HG03565 (cell line): ENCODE measurements at regions not wholly inside any gene's neighbourhood (a gene's known extent, or its start where the extent isn't known, plus 50 kb on each side); places are given as distances from the start of the nearest gene placed in this dataset.
"Not testable (repeated sequence)": the region's sequence is repeated elsewhere in the genome, so short reads cannot be mapped to it uniquely, and the experiment has no call there.

Source experiments
- ATAC-seq: cut with Tn5 transposase; IDR thresholded peaks from one replicate; pipeline ENCODE4 v1.9.1; 2021; ENCODE audit warnings: mild to moderate bottlenecking, moderate library complexity; ENCODE audit not compliant: unreplicated experiment

- no peak for ATAC-seq
Observed at GRCh38 chr6:144602523-144603180, 317.5 kb downstream of the UTRN start.

- ATAC-seq: no peak
Observed at GRCh38 chr6:144606083-144606482, 320.9 kb downstream of the UTRN start.

DNA sequence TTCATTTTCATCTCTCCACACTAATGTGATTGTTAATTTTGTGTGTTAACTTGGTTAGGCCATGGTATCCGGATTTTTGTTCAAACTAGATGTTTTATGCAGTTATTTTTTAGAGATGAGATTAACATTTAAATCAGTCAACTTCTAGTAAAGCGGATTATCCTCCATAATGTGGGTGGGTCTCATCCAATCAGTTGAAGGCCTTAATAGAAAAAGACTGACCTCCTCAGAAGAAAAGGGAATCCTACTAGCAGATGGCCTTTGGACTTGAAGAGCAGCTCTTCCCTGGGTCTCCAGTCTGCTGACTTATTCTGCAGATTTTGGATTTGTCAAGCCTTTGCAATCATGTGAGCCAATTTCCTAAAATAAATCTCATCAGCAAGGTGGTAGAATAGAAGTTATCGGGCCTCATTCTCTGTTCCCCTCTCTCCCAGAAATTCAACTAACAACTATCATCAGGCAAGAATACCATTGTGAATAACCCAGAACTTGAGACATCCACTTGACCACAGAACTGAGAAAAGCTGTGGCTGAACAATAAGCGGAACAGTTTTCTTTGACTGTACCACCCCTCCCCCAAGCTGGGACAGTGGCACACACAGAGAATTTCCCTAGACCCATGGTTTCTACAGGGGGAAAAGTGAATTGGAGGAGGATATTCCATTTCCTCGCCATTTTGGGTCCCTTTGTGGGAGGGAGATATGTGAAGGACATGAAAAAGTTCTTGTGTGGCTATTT is 323.0 kb downstream of the UTRN start:
- ATAC-seq: no peak

DNA sequence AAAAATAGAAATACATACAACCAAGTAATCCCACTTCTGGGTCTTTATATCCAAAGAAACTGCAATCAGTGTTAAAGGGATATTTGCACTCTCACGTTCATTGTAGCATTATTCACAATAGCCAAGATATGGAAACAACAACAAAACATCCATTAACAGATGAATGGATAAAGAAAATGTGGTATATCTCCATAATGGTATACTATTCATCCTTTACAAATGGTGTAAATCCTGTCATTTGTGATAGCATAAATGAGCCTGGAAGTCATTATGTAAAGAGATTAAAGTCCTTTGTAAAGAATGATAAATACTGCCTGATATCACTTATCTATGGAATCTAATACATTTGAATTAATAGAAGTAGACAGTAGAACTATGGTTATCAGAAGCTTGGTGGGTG is 327.7 kb downstream of the UTRN start:
- ATAC-seq: no peak

- no peak for ATAC-seq
Observed at GRCh38 chr6:144613859-144614258, 328.7 kb downstream of the UTRN start.

DNA sequence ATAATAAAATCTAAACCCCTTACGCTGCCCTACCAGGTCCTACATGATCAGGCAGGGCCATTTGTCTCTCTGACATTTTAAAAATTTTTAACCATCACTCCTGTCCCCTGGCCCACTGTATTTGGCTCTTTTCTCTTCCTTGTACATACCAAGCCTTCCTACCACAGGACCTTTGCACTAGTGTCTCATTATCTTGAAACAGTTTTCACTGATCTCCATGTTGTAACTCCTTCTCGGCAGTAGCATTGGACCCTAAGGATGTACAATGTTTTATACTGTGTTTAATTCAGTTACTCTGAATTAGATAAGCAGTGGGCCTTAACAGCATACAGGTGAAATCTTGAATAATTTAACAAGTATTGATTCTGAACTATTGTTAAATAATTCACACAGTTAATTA is 330.7 kb downstream of the UTRN start:
- no peak for ATAC-seq

DNA sequence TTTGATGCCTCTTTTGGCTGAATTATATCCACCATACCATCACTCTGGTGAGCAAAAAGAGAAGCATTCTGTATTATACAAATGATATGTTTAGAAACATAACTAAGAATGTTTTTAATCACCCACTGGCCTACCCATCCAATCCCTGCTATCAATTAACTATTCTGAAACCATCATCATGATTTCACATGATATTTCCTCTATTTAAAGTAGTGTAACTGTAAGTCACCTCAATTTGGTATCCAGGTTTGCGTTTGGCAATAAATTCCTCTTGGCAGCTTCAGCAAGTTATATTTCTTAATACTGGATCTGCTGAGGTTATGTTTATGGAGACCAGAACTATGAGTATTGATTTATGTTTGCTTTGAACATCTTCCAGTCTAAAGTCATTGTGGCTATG is 332.1 kb downstream of the UTRN start:
- ATAC-seq: no peak

- ATAC-seq: no peak
Observed at GRCh38 chr6:144617708-144618107, 332.6 kb downstream of the UTRN start.

- no peak for ATAC-seq
Observed at GRCh38 chr6:144619966-144620365, 334.8 kb downstream of the UTRN start.

GRCh38 chr6:144621332-144621731 is 336.2 kb downstream of the UTRN start:
- ATAC-seq: no peak

DNA sequence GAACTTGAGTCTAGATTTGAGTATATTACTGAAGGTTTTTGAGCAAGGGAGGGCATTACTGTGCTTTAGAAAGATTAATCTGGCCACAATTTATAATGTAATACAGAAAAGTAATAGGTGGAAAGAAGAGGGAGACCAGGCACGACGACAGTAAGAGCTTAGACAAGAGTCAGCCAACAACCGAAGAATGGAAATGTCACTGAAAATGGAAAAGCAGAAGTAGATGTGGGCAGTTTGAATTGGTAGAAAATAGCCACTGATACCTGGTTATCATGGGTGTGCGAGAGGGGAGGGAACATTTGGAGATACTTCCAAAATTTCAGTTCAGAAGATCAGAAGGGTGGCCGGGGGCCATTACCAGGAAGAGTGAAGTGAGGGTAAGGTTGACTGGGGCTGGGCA is 339.1 kb downstream of the UTRN start:
- ATAC-seq: no peak

- ATAC-seq: no peak
Observed at GRCh38 chr6:144624716-144625115, 339.6 kb downstream of the UTRN start.

- ATAC-seq: no peak
Observed at GRCh38 chr6:144630857-144631256, 345.7 kb downstream of the UTRN start.

DNA sequence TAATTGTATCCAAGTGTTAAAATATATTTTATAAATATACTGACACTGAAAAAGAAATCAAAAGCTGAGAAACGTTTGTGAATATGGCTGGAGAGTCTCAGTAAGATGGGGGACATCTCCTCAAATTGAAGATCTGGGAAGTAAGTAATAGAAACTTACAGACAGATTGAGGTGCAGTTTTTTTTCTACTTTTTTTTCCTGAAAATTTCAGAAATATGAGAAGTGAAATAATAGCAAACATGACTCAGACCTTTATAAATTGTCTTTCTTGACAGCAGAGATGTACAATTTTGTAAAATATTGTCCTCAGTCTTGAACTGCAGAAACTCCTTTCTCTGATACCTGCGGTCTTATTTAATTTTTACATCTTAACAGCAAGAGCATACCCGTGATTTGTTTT is 347.1 kb downstream of the UTRN start:
- no peak for ATAC-seq

GRCh38 chr6:144633886-144634285 is 348.8 kb downstream of the UTRN start:
- ATAC-seq: no peak

DNA sequence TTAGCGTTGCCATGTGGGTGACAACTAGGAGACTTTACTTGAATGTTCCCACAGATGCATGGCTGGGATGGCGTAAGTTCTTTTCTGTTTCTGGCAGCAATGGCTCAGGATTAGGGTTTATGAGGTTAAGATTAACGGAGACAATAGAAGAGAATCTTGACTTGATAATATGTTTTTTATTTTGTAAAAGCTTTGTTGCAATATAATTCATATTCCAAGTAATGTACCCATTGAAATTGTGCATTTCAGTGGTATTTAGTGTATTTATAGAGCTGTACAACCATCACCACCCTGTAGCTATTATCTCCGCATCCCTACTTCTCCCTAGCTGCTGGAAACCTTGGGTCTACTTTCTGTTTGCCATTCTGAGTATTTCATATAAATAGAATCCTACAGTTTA is 349.2 kb downstream of the UTRN start:
- ATAC-seq: no peak

DNA sequence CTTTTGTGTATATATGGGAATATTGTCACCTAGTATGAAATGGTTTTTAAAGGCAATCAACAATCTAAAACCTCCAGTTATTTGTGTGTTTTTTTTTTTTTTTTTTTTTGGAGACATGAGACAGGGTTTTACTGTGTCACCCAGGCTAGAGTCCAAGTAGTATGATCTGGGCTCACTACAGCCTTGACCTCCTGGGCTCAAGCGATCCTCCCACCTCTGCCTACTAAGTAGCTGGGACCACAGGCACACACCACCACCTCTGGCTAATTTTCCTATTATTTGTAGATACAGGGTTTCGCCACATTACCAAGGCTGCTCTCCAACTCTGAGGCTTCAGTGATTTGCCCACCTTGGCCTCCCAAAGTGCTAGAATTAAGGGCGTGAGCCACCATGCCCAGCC is 349.9 kb downstream of the UTRN start:
- no peak for ATAC-seq

- ATAC-seq: not testable (repeated sequence)
Observed at GRCh38 chr6:144636025-144636424, 350.9 kb downstream of the UTRN start.

- no peak for ATAC-seq
Observed at GRCh38 chr6:144637541-144637940, 352.4 kb downstream of the UTRN start.

- ATAC-seq: no peak
Observed at GRCh38 chr6:144639654-144640053, 354.5 kb downstream of the UTRN start.

DNA sequence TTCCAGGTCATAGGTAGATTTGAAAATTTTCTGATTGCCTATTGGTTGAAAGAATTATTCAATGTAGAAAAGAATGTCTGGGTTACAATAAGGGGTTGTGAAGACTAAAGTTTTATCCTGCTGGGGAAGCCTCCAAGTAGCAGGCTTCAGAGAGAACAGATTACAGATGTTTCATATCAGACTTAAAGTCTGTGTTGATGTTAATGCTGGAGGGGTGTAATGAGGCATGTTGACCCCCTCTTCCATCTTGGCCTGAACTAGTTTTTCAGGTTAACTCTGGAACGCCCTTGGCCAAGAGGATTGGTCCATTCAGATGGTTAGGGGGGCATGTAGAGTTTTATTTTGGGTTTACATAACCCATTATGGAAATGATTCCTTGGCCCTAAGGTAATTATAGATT is 356.2 kb downstream of the UTRN start:
- ATAC-seq: no peak

- no peak for ATAC-seq
Observed at GRCh38 chr6:144644776-144645175, 359.6 kb downstream of the UTRN start.
